Esophagus muscularis mucosa (tissue), 3 donors: ENCODE measurements at regions not wholly inside any gene's neighbourhood (a gene's known extent, or its start where the extent isn't known, plus 50 kb on each side); places are given as distances from the start of the nearest gene placed in this dataset.

Source experiments
- POLR2AphosphoS5 ChIP-seq, 2 donors: sonication (generic); formaldehyde crosslinking; IDR thresholded peaks; one replicate each; pipeline ENCODE4 v1.6.1; 2017; ENCODE audit warnings: antibody characterized with exemption in 2 of 2
- TF ChIP-seq, protein P1 (sequence below), 3 experiments: fragments of 200-600 bp in 2 of 3; fragments of 450-650 bp in 1 of 3; sonication (generic) in 2 of 3; IDR thresholded peaks; one replicate each; pipeline ENCODE4 v1.5.1; 2017 to 2019; ENCODE audit warnings: antibody characterized with exemption in 3 of 3, mild to moderate bottlenecking in 2 of 3, moderate library complexity in 1 of 3

DNA sequence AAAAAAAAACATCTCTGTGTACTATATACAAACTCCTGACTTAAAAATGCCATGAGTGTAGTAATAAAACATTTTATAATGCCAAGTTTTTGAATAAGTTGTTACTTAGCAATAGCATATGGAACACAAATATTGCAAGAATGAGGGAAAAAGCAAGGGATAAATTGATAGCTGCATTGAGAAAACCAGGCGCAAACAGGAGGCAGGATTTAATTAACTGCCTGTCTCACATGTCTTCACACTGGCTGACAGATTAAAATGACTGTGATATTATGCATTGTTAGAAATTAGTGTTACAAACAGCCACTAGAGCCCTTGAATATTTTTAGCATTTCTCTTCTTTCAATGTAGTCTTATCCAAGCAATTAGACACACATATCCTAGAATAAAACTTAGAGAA, 1817.5 kb upstream of the NUDT12 start:
- TF ChIP-seq, protein P1, sequence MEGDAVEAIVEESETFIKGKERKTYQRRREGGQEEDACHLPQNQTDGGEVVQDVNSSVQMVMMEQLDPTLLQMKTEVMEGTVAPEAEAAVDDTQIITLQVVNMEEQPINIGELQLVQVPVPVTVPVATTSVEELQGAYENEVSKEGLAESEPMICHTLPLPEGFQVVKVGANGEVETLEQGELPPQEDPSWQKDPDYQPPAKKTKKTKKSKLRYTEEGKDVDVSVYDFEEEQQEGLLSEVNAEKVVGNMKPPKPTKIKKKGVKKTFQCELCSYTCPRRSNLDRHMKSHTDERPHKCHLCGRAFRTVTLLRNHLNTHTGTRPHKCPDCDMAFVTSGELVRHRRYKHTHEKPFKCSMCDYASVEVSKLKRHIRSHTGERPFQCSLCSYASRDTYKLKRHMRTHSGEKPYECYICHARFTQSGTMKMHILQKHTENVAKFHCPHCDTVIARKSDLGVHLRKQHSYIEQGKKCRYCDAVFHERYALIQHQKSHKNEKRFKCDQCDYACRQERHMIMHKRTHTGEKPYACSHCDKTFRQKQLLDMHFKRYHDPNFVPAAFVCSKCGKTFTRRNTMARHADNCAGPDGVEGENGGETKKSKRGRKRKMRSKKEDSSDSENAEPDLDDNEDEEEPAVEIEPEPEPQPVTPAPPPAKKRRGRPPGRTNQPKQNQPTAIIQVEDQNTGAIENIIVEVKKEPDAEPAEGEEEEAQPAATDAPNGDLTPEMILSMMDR (IDR thresholded peaks at IDR 0.05): no peak
- no peak for TF ChIP-seq POLR2AphosphoS5 (IDR thresholded peaks at IDR 0.05)
